HG03095 (cell line): ENCODE measurements at regions not wholly inside any gene's neighbourhood (a gene's known extent, or its start where the extent isn't known, plus 50 kb on each side); places are given as distances from the start of the nearest gene placed in this dataset.
"Not testable (repeated sequence)": the region's sequence is repeated elsewhere in the genome, so short reads cannot be mapped to it uniquely, and the experiment has no call there.

Experiments
- ATAC-seq: cut with Tn5 transposase; IDR thresholded peaks from one replicate; pipeline ENCODE4 v1.9.1; 2021; ENCODE audit warnings: moderate library complexity; ENCODE audit not compliant: unreplicated experiment

DNA sequence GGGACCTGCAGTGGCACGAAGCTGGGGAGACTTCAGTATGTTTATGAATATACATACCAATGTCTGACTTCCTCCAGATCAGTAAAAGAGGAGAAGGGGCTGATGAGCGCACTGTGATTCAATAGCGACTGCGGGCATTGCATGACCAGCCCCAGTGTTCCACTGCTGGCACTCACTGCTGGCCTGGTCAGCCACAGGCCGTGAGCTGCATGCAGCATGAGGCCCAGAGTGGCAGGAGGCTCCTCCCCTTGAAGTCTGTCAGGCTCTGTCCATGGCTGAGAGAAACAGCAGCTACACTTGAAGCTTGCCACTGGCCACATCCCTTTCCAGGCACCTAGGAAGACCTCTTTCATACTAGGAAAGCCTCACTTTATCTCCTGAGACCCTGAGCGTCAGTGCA lies 265.9 kb upstream of the CDYL start:
- no peak for ATAC-seq

DNA sequence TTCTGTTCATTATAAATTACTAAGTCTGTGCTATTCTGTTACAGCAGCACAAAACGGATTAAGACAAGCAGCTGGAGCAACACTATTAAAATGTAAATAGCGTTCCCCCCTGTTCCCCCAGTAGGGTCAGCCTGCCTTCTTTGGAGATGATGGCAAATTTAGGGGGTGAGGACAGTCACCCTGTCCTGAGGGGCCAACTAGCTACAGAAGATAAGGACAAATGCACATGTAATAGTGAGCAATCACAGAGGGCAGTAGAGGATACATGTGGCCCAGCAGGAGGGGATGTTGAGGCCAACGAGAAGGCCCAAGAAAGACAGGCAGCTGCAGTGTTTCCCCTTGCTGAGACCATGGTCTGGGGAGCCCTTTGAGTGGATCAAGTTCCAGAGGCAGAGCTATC lies 266.7 kb upstream of the CDYL start:
- ATAC-seq, result no peak

DNA sequence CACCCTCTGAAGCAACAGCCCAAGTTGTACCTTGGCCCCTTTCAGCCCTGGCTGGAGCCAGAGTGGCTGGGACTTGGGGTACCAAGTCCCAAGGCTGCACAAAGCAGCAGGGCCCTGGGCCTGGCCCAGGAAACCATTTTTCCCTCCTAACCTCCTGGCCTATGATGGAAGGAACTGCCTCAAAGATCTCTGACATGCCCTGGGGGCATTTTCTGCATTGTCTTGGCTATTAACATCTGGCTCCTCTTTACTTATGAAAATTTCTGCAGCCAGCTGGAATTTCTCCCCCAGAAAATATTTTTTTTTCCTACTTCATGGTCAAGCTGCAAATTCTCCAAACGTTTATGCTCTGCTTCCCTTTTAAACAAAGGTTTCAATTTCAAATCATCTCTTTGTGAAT lies 269.4 kb upstream of the CDYL start:
- no peak for ATAC-seq

GRCh38 chr6:4506223-4506622 lies 270.0 kb upstream of the CDYL start:
- ATAC-seq, result no peak

GRCh38 chr6:4504700-4505099 lies 271.5 kb upstream of the CDYL start:
- ATAC-seq, result no peak

GRCh38 chr6:4503700-4504099 lies 272.5 kb upstream of the CDYL start:
- ATAC-seq, result no peak

DNA sequence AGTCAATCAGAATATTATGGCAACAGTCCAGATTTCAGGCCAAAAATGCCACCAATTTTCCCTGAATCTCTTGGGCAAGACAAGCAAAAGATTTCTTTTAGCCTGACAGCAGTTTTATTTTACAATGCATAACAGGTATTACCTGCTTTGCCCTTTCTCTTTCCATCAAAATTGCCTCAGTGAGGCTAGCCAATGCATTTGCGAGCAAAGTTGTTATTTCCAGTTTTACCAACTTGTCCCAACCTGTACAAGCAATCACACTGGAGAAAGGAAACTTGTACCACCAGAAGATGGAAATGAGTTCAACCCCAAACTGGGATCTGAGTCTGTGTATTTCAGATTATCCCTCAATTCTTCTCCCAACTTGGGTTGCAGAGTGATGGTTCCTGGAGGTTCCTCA lies 279.9 kb upstream of the CDYL start:
- no peak for ATAC-seq

GRCh38 chr6:4491501-4492260 lies 284.5 kb upstream of the CDYL start:
- ATAC-seq, result no peak

- ATAC-seq, result no peak
Measured at GRCh38 chr6:4489538-4489937, 286.7 kb upstream of the CDYL start.

DNA sequence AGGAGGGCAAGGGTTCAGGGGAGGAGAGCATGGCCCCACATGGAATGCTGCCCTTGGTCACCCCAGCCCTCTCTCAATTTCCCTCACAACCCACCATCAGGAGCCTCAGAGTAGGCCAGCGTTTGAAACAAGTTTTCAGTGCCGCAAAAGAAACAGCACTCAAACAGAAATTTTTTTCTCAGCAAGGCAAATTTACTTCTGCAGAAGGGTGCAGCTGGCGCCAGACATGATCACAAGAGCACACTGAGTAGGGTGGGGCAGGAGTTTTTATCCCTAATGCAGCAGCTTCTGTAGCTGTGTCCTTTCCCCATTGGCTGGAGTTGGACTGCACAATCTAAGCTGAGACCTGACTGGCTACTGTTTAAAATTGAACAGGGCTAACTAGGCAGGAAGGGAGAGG lies 287.8 kb upstream of the CDYL start:
- no peak for ATAC-seq

GRCh38 chr6:4487538-4487937 lies 288.7 kb upstream of the CDYL start:
- ATAC-seq, result no peak

- no peak for ATAC-seq
Measured at GRCh38 chr6:4486568-4487315, 289.5 kb upstream of the CDYL start.

DNA sequence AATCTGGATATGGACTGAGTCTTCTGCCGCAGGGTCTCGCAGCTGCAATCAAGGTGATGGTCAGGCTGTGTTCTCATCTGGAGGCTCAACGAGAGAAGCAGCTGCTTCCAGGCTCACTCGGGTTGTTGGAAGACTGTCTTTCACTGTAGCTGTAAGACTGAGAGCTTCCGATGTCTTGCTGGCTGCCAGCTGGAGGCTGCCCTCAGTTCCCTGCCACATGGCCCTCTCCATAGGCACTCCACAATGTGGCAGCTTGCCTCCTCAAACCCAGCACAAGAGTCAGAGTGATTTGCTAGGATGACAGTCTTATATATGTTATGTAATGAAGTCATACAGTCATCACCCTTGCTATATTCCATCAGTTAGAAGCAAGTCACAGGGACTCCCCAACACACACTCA lies 290.5 kb upstream of the CDYL start:
- ATAC-seq, result no peak

DNA sequence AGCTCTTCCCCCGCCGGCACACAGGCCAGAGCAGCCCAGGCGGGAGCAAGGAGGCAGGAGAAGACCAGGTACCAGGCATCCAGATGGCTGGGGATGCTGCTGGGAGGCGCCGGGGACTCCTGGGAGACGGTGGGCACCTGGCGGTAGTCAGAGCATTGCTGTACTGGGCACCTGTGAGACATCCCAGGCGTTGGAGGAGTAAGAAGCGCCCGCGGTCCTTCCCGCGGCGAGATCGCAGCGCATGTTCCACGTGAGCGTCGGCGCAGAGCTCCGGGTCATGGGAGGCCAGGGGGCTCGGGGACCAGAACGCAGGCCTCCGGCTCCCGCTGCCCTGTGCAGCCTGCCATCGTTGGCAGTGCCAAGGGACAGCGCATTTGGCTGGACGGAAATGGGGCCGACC lies 293.7 kb upstream of the CDYL start:
- no peak for ATAC-seq

DNA sequence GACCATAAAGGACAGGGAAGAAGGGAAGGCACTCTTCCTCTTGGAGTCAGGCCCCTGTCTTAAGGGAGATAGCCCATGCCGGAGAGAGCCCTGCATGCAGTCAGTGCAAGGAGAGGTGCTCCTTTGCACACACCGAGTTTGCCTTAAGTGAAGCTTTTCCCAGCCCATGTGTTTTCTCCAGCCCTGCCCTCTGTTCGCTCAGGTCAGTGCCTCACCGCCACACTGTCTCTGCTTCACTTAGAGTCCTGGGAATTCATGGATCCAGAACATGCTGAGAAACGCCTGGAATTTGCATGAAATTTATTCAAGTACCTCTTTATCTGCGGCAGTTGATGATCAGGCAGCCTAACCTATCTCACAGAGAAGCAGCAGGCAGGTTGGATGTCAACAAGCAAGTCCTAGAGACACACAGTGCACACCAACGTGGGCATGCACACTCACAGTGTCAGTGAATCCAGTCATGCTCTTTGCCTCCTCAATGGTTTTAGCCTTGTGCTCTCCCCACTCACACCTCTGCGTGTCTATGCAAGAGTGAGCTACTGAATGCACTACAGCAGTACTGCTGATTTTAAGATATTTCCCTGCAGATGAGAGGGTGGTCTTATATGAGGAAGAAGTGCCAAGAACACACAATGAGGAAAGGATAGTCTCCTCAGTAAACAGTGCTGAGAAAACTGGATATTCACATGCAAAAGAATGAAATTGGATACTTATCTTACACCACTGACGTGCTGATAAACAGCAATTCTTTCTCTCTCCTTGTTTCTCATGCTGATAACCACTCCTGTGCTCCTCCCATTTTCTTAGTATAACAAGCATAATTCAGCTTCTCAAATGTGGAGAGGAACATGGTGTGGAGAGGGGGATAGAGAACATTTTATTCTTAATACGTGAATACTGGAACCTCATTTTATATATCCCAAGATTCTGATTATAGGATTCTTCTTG lies 295.1 kb upstream of the CDYL start:
- no peak for ATAC-seq

GRCh38 chr6:4478098-4478497 lies 298.1 kb upstream of the CDYL start:
- ATAC-seq, result no peak

DNA sequence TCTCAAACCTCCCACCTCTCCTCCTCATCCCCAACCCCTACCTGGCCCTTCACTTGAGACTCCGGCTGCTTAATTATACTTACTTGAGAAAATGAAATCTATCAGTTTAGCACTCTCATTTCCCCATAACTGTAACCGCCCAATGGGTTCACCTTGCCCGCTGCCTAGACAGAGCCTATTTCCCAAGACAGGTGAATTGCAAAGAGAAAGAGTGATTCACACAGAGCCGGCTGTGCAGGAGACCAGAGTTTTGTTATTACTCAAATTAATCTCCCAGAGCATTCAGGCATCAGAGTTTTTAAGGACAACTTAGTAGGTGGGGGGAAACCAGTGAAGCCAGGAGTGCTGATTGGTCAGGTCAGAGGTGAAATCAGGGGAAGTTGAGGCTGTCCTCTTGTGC lies 301.4 kb upstream of the CDYL start:
- ATAC-seq, result no peak

DNA sequence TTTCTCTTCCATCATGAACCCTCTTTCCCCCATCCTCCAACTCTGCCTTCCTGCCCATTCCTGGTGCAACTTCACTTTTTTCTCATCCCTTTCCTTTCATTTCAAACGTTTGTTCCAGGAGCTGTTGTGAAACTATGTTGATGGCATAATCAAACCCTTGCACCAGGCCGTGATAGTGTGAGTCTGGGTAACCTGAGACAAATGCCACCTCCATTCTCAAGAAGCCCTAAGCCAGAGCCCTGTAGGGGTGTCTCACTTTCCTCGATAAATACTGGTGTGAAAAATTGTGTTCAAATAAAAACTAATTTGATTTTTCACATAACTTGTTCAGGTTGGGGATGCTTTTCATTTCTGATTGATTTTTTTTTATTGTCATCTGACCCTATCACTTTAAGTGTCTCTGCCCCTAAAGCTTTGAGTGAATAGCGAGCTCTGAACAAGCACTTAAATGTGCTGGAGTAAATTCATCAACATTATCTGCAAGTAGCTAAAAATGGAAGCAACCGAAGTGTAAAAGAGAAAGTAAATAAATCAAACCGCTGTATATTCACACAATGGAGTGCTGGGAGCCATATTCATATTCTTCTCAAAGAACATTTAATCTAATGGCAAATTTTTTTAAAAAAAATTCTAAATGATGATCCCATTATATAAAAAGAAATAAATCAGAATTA lies 303.1 kb upstream of the CDYL start:
- no peak for ATAC-seq

DNA sequence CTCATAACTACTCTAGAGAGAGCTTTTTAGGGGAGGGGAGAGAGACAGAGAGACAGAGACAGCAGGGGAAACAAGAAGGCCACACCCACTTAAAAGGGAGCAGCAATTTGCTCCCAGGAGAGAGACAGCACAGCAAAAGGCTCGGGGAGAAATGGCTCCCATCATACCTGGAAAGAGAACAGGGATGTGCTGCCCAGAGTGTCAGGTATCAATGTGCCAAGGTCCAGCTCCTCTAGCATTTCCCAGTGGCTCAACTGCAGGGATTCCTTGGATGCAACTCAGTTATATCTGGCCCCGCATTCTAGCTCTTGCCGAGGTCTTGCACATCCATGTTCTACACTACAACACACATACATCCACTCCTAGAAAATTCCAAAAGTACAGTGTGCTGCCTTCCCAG lies 304.0 kb upstream of the CDYL start:
- no peak for ATAC-seq

DNA sequence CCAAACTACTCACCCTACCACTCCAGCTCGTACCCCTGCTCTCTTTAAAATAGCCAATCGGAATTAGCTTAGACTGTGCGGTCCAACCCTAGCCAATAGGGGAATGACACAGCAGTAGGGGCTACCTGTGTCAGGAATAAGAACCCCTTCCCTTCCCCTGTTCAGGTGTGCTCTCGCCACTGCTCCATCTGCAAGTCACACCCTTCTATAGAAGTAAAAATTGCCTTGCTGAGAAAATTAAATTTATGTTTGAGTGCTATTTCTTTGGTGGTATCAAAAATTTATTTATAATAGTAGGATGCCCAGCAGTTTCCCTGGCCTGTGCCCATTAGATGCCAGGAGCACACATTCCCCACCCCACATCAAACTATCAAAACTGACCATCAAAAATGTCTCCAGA lies 304.7 kb upstream of the CDYL start:
- not testable (repeated sequence) for ATAC-seq

DNA sequence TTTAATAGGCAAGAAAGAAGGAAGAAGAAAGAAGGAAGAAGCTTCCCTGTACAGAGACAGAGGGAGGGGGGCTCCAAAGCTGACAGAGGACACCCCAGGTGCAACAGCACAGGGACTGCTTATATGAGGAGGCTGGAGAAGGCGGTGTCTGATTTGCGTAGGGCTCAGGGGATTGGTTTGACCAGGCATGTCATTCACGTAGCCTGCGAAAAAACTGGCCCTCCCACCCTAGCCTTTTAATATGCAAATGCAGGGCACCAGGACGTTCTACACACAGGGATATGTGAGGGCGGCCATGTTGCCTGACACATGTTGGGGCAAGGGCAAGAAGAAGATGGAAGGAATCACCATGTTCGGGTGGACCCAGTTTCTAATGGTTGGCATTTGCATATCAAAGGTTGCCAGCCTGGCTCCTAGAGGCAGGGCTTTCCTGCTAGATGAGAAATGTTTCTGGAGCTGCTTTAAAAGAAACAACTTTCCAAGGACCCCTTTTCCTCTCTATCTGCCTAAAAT lies 305.4 kb upstream of the CDYL start:
- ATAC-seq, result no peak
